Endothelial cell of umbilical vein (primary cell): ENCODE measurements at regions not wholly inside any gene's neighbourhood (a gene's known extent, or its start where the extent isn't known, plus 50 kb on each side); places are given as distances from the start of the nearest gene placed in this dataset.

Source experiments
- BruUV-seq: library from RNA; stranded (reverse); fragments of 400-500 nt; replicated peaks from 2 replicates; lab custom pipeline; 2021; lab: Mats Ljungman, UMichigan
- CTCF ChIA-PET: fragments of 300-600, 350-600 bp; sonication (Branson Sonifier 250); formaldehyde crosslinking; loops from one replicate; lab custom pipeline; 2021; ENCODE audit warnings: antibody characterized with exemption, inconsistent platforms; lab: Charles Lee
- POLR2A ChIA-PET: fragments of 300-600, 350-600 bp; sonication (Branson Sonifier 250); formaldehyde crosslinking; loops from one replicate; lab custom pipeline; 2021; ENCODE audit warnings: antibody characterized with exemption, inconsistent platforms; lab: Charles Lee
- DNase-seq: peaks from one replicate; pipeline ENCODE4 v3.0.0-alpha.2; 2011; ENCODE audit warnings: low read depth, low spot score
- FAIRE-seq: peaks from 2 replicates; lab custom pipeline; 2011; peaks lifted over from hg19 to GRCh38; lab: Jason Lieb, UNC
- H2AFZ ChIP-seq: 2 replicates; pipeline ENCODE4 v1.6.0; 2012; ENCODE audit warnings: low read depth, low read length, control low read depth, inconsistent platforms
- H3K27ac ChIP-seq: 2 replicates; pipeline ENCODE4 v1.5.1; 2011; ENCODE audit warnings: low read depth, mild to moderate bottlenecking, control low read depth, low read length, moderate library complexity; ENCODE audit not compliant: insufficient read depth
- H3K27me3 ChIP-seq, 2 experiments: 2 replicates each; pipeline versions ENCODE4 v1.6.0 to v1.6.1; 2011; ENCODE audit warnings: low read length in 2 of 2, mixed read lengths in 1 of 2; ENCODE audit not compliant: control insufficient read depth in 2 of 2, insufficient read depth in 2 of 2
- H3K36me3 ChIP-seq, 2 experiments: 2 replicates in 1 of 2; 3 replicates in 1 of 2; pipeline ENCODE4 v1.5.1; 2011; ENCODE audit warnings: low read length in 2 of 2, mild to moderate bottlenecking in 1 of 2, moderate library complexity in 1 of 2; ENCODE audit not compliant: control insufficient read depth in 2 of 2, insufficient read depth in 2 of 2; ENCODE audit errors: extremely low read depth in 1 of 2
- H3K4me1 ChIP-seq: 3 replicates; pipeline ENCODE4 v1.5.1; 2011; ENCODE audit warnings: mild to moderate bottlenecking, low read length; ENCODE audit not compliant: control insufficient read depth, insufficient read depth; ENCODE audit errors: extremely low read depth
- H3K4me2 ChIP-seq: 2 replicates; pipeline ENCODE4 v1.6.1; 2011; ENCODE audit warnings: low read length, control low read depth, mixed read lengths; ENCODE audit not compliant: insufficient read depth
- H3K4me3 ChIP-seq, 3 experiments: fragments of 200-600 bp in 1 of 3; sonication (generic), shearing (Covaris generic) in 1 of 3; replicated peaks in 1 of 3; 2 replicates each; pipeline ENCODE4 v1.5.1; 2011 to 2016; ENCODE audit warnings: control low read depth in 3 of 3, low read length in 3 of 3, mild to moderate bottlenecking in 2 of 3, inconsistent platforms in 1 of 3, low read depth in 1 of 3, moderate library complexity in 1 of 3; ENCODE audit not compliant: insufficient read depth in 1 of 3
- H3K79me2 ChIP-seq: 2 replicates; pipeline ENCODE4 v1.6.0; 2012; ENCODE audit warnings: low read length, inconsistent platforms; ENCODE audit not compliant: control insufficient read depth, insufficient read depth
- H3K9ac ChIP-seq: replicated peaks from 2 replicates; pipeline ENCODE3; 2011; ENCODE audit warnings: low read length, control low read depth; ENCODE audit not compliant: insufficient read depth; ENCODE audit errors: extremely low read depth
- H3K9me1 ChIP-seq: replicated peaks from 3 replicates; pipeline ENCODE4 v1.6.0; 2011; ENCODE audit warnings: mild to moderate bottlenecking, low read length; ENCODE audit not compliant: control insufficient read depth, insufficient read depth; ENCODE audit errors: extremely low read depth
- H3K9me3 ChIP-seq: replicated peaks from 2 replicates; pipeline ENCODE4 v1.5.1; 2012; ENCODE audit warnings: low read length, inconsistent platforms; ENCODE audit not compliant: control insufficient read depth, insufficient read depth
- H4K20me1 ChIP-seq: replicated peaks from 2 replicates; pipeline ENCODE3; 2011; ENCODE audit warnings: mild to moderate bottlenecking, low read length; ENCODE audit not compliant: control insufficient read depth, insufficient read depth; ENCODE audit errors: extremely low read depth
- EZH2 ChIP-seq: IDR thresholded peaks from 2 replicates; pipeline ENCODE4 v1.6.1; 2012; ENCODE audit warnings: borderline replicate concordance, low read depth, mild to moderate bottlenecking, moderate library complexity, low read length, inconsistent platforms; ENCODE audit not compliant: severe bottlenecking
- FOS ChIP-seq: IDR thresholded peaks from 2 replicates; pipeline ENCODE4 v1.6.1; 2011; ENCODE audit warnings: mild to moderate bottlenecking, low read length, moderate library complexity, borderline replicate concordance; ENCODE audit not compliant: insufficient read depth
- GATA2 ChIP-seq: IDR thresholded peaks from 2 replicates; pipeline ENCODE4 v1.7.0; 2011; ENCODE audit warnings: low read depth, mild to moderate bottlenecking, moderate library complexity, mixed read lengths, low read length; ENCODE audit not compliant: insufficient read length, insufficient read depth
- JUN ChIP-seq: IDR thresholded peaks from 2 replicates; pipeline ENCODE4 v1.6.1; 2011; ENCODE audit warnings: borderline replicate concordance, low read depth; ENCODE audit not compliant: insufficient read length, insufficient read depth
- MYC ChIP-seq: IDR thresholded peaks from one replicate; pipeline ENCODE4 v1.6.1; 2011; ENCODE audit warnings: mild to moderate bottlenecking, low read depth, low read length
- POLR2A ChIP-seq: IDR thresholded peaks from 2 replicates; pipeline ENCODE4 v1.6.1; 2012; ENCODE audit warnings: low read depth, mild to moderate bottlenecking, control low read depth, low read length
- POLR2AphosphoS5 ChIP-seq: IDR thresholded peaks from 2 replicates; pipeline ENCODE4 v1.6.1; 2012; ENCODE audit warnings: low read depth, mild to moderate bottlenecking, control low read depth, low read length, moderate library complexity; ENCODE audit not compliant: insufficient read depth
- dilution Hi-C: fragments of 300-500 bp; cut with MboI; formaldehyde crosslinking; loops from one replicate; pipeline ENCODE4 v1.15.0; 2019; ENCODE audit warnings: low sequenced_read_pairs; ENCODE audit not compliant: extremely low pct_ligation_motif_present
- intact Hi-C: fragments of 100-400 bp; cut with micrococcal nuclease; formaldehyde crosslinking; loops from one replicate; pipeline ENCODE4 v1.10.0; 2022
- TF ChIP-seq, protein P1 (sequence below): IDR thresholded peaks from 2 replicates; pipeline ENCODE4 v1.6.1; 2011; ENCODE audit not compliant: insufficient read depth, insufficient read length
- TF ChIP-seq, protein P2 (sequence below), 2 donors: IDR thresholded peaks; 1 replicate in 1 of 2; 2 replicates in 1 of 2; pipeline ENCODE4 v1.5.1; 2011; ENCODE audit warnings: low read length in 2 of 2, mild to moderate bottlenecking in 2 of 2, moderate library complexity in 2 of 2, control low read depth in 1 of 2, inconsistent platforms in 1 of 2, low read depth in 1 of 2; ENCODE audit not compliant: insufficient read depth in 1 of 2; ENCODE audit errors: extremely low read depth in 1 of 2

DNA sequence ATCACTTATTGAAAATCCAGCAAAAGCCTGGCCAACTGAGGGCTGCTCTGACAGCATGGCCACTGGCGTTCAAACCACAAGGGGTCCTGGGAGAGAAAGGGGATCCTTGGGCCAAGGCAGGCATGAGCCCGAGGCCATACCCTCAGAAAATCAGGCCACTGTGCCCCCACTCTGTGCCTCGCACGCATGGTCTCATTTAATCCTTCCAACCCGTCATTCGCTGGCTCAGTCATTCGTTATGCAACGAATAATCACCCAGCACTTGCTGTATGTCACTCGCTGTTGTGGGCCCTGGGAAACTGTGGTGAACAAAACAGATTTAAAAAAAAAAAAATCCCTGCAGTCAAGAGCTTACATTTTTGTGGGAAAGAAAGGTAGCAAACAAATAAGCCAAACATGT is 112.7 kb downstream of the BCOR start:
- H3K4me3 ChIP-seq: no peak overlapping the region
- DNase-seq (no peak), FAIRE-seq (no peak)
- TF ChIP-seq, protein P1, sequence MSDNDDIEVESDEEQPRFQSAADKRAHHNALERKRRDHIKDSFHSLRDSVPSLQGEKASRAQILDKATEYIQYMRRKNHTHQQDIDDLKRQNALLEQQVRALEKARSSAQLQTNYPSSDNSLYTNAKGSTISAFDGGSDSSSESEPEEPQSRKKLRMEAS: no peak
- TF ChIP-seq, protein P2, sequence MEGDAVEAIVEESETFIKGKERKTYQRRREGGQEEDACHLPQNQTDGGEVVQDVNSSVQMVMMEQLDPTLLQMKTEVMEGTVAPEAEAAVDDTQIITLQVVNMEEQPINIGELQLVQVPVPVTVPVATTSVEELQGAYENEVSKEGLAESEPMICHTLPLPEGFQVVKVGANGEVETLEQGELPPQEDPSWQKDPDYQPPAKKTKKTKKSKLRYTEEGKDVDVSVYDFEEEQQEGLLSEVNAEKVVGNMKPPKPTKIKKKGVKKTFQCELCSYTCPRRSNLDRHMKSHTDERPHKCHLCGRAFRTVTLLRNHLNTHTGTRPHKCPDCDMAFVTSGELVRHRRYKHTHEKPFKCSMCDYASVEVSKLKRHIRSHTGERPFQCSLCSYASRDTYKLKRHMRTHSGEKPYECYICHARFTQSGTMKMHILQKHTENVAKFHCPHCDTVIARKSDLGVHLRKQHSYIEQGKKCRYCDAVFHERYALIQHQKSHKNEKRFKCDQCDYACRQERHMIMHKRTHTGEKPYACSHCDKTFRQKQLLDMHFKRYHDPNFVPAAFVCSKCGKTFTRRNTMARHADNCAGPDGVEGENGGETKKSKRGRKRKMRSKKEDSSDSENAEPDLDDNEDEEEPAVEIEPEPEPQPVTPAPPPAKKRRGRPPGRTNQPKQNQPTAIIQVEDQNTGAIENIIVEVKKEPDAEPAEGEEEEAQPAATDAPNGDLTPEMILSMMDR (IDR thresholded peaks at IDR 0.05; ENCODE audit: extremely low read depth in 1 of 2, insufficient read depth in 1 of 2, low read depth in 1 of 2, low read length in 2 of 2): no peak
- TF ChIP-seq POLR2A: no peak
- no peak for TF ChIP-seq POLR2AphosphoS5
- TF ChIP-seq JUN: no peak
- TF ChIP-seq GATA2: no peak
- TF ChIP-seq MYC: no peak
- no peak for TF ChIP-seq EZH2
- TF ChIP-seq FOS: no peak
- H4K20me1 ChIP-seq: no peaks in the 10 kb centered on the region
- H3K27me3 ChIP-seq: no peaks in the 10 kb centered on the region
- H3K4me1 ChIP-seq: no peaks in the 10 kb centered on the region
- no peaks in the 10 kb centered on the region for H3K9me3 ChIP-seq
- no TSS peak for BruUV-seq
- H3K79me2 ChIP-seq: no peaks in the 10 kb centered on the region
- ChIA-PET POLR2A (no interaction called here), CTCF (interaction anchor here (1.2 kb wide), 1 partner anchor 72 kb away, joined by 3 read pairs; no protein-coding TSS in a partner anchor)
- no peaks in the 10 kb centered on the region for H3K36me3 ChIP-seq
- H3K9ac ChIP-seq: no peak overlapping the region
- dilution Hi-C loops: no loop called here
- H3K4me2 ChIP-seq: no peak overlapping the region
- H3K9me1 ChIP-seq: no peaks in the 10 kb centered on the region
- no peak overlapping the region for H3K27ac ChIP-seq
- H2AFZ ChIP-seq: no peak overlapping the region
- intact Hi-C loops: no loop called here
